HEK293T (cell line): ENCODE measurements at regions not wholly inside any gene's neighbourhood (a gene's known extent, or its start where the extent isn't known, plus 50 kb on each side); places are given as distances from the start of the nearest gene placed in this dataset.

Source experiments
- CTCF ChIA-PET: fragments of 350-600 bp; formaldehyde crosslinking; extraction: SDS; loops from one replicate; lab custom pipeline; 2021; ENCODE audit warnings: antibody characterized with exemption, inconsistent platforms; lab: Yijun Ruan, JAX
- POLR2A ChIA-PET: fragments of 350-600 bp; formaldehyde crosslinking; extraction: SDS; loops from one replicate; lab custom pipeline; 2020; ENCODE audit warnings: antibody characterized with exemption, inconsistent platforms; lab: Yijun Ruan, JAX
- DNase-seq: peaks from one replicate; pipeline ENCODE4 v3.0.0; 2012; ENCODE audit warnings: mixed read lengths; ENCODE audit errors: extremely low spot score
- ARNT ChIP-seq: fragments of 450-650 bp; IDR thresholded peaks from 2 replicates; pipeline ENCODE4 v1.6.1; 2017; ENCODE audit warnings: mild to moderate bottlenecking
- BHLHE40 ChIP-seq: fragments of 450-650 bp; IDR thresholded peaks from 2 replicates; pipeline ENCODE4 v1.6.1; 2016; ENCODE audit warnings: mild to moderate bottlenecking, moderate library complexity, borderline replicate concordance
- CTBP1 ChIP-seq: fragments of 450-650 bp; IDR thresholded peaks from 2 replicates; pipeline ENCODE4 v1.6.1; 2016; ENCODE audit warnings: borderline replicate concordance
- ELF4 ChIP-seq: fragments of 450-650 bp; IDR thresholded peaks from 2 replicates; pipeline ENCODE4 v1.6.1; 2017; ENCODE audit warnings: antibody characterized with exemption
- FOXA1 ChIP-seq: fragments of 450-650 bp; IDR thresholded peaks from 2 replicates; pipeline ENCODE4 v1.6.1; 2016; ENCODE audit warnings: mild to moderate bottlenecking
- FOXK2 ChIP-seq: fragments of 450-650 bp; IDR thresholded peaks from 2 replicates; pipeline ENCODE4 v1.6.1; 2016; ENCODE audit warnings: mild to moderate bottlenecking
- FOXM1 ChIP-seq: fragments of 450-650 bp; IDR thresholded peaks from 2 replicates; pipeline ENCODE4 v1.6.1; 2017; ENCODE audit warnings: mild to moderate bottlenecking, borderline replicate concordance
- HDGF ChIP-seq: fragments of 450-650 bp; IDR thresholded peaks from 2 replicates; pipeline ENCODE4 v1.6.1; 2017; ENCODE audit warnings: antibody characterized with exemption, borderline replicate concordance
- L3MBTL2 ChIP-seq: fragments of 450-650 bp; conservative IDR thresholded peaks from 2 replicates; pipeline ENCODE4 v1.6.1; 2016; ENCODE audit warnings: mild to moderate bottlenecking
- LEF1 ChIP-seq: fragments of 450-650 bp; IDR thresholded peaks from 2 replicates; pipeline ENCODE4 v1.6.1; 2017; ENCODE audit warnings: mild to moderate bottlenecking, borderline replicate concordance
- NFRKB ChIP-seq: fragments of 450-650 bp; IDR thresholded peaks from 2 replicates; pipeline ENCODE4 v1.6.1; 2016; ENCODE audit warnings: mild to moderate bottlenecking, moderate library complexity
- PKNOX1 ChIP-seq: fragments of 450-650 bp; IDR thresholded peaks from 2 replicates; pipeline ENCODE4 v1.6.1; 2016
- SP1 ChIP-seq: fragments of 450-650 bp; IDR thresholded peaks from 2 replicates; pipeline ENCODE4 v1.6.1; 2017
- SUZ12 ChIP-seq: fragments of 450-650 bp; IDR thresholded peaks from 2 replicates; pipeline ENCODE4 v1.6.1; 2016; ENCODE audit warnings: mild to moderate bottlenecking
- TARDBP ChIP-seq: fragments of 450-650 bp; IDR thresholded peaks from 2 replicates; pipeline ENCODE4 v1.6.1; 2016
- ZNF384 ChIP-seq: fragments of 450-650 bp; IDR thresholded peaks from 2 replicates; pipeline ENCODE4 v1.6.1; 2016

DNA sequence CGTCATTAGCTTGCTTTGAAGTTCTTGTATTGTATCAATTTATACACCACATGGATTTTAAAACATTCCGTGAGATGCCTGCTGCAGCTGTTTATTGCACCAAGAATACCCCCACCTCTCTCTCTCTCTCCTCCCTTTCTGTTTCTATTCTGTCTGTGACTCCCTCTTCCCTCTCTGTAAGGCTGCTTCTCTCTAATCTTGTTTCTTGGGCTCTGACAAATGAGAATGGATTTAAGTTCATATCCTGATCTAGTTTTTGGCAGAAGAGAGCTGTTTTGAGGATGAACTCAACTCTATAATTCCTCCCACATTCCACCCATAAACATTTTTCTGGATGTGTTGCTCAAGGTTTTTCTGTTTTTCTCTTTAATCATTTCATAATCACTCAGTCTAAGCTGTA is 144.3 kb upstream of the FRY start:
- no peak for TF ChIP-seq ELF4
- TF ChIP-seq HDGF, result no peak
- no peak for TF ChIP-seq SUZ12
- TF ChIP-seq FOXK2, result no peak
- TF ChIP-seq NFRKB, result no peak
- TF ChIP-seq CTBP1, result no peak
- CTCF ChIA-PET, result no interaction called here
- DNase-seq, result no peak
- POLR2A ChIA-PET, result no interaction called here

- POLR2A ChIA-PET, result no interaction called here
- CTCF ChIA-PET, result no interaction called here
- DNase-seq, result no peak
These were observed 140.6 kb upstream of the FRY start for GRCh38 chr13:31890946-31891345.

GRCh38 chr13:31891472-31891871 is 140.1 kb upstream of the FRY start:
- CTCF ChIA-PET, result no interaction called here
- TF ChIP-seq TARDBP, result no peak
- TF ChIP-seq PKNOX1, result no peak
- TF ChIP-seq FOXK2, result no peak
- TF ChIP-seq NFRKB, result no peak
- TF ChIP-seq L3MBTL2, result no peak
- TF ChIP-seq BHLHE40, result no peak
- no peak for TF ChIP-seq ELF4
- TF ChIP-seq FOXA1, result no peak
- TF ChIP-seq CTBP1, result no peak
- TF ChIP-seq LEF1, result no peak
- TF ChIP-seq FOXM1, result no peak
- TF ChIP-seq HDGF, result no peak
- no peak for TF ChIP-seq SP1
- no peak for TF ChIP-seq ARNT
- no peak for TF ChIP-seq SUZ12
- no peak for TF ChIP-seq ZNF384
- POLR2A ChIA-PET, result no interaction called here
- DNase-seq, result no peak

More at GRCh38 chr13:31890946-31891345, 140.6 kb upstream of the FRY start:
- TF ChIP-seq BHLHE40 (no peak), SUZ12 (no peak), FOXM1 (no peak), HDGF (no peak)

GRCh38 chr13:31894931-31895330 is 136.6 kb upstream of the FRY start:
- ChIA-PET CTCF (interaction anchor here (1.9 kb wide), 1 partner anchor 15 kb away, joined by 7 read pairs; no protein-coding TSS in a partner anchor), POLR2A (no interaction called here)
- DNase-seq, result no peak
- no peak for TF ChIP-seq FOXK2
- TF ChIP-seq BHLHE40, result no peak
- TF ChIP-seq ELF4, result no peak

GRCh38 chr13:31895691-31896090 is 135.9 kb upstream of the FRY start:
- CTCF ChIA-PET, result interaction anchor here (1.9 kb wide), 1 partner anchor 14 kb away, joined by 7 read pairs; no protein-coding TSS in a partner anchor
- POLR2A ChIA-PET, result no interaction called here
- DNase-seq, result no peak
- TF ChIP-seq FOXK2 (no peak), FOXM1 (no peak), ELF4 (no peak), ZNF384 (no peak), SP1 (no peak), TARDBP (no peak), FOXA1 (no peak), BHLHE40 (no peak), CTBP1 (no peak)

GRCh38 chr13:31896427-31896826 is 135.1 kb upstream of the FRY start:
- POLR2A ChIA-PET, result interaction anchor here (1.0 kb wide), 1 partner anchor 419 kb away, joined by 4 read pairs; the partner anchor contains the start of genes BRCA2 and ZAR1L
- CTCF ChIA-PET, result interaction anchor here (1.9 kb wide), 1 partner anchor 14 kb away, joined by 7 read pairs; no protein-coding TSS in a partner anchor
- TF ChIP-seq FOXM1, result no peak
- no peak for TF ChIP-seq ZNF384
- TF ChIP-seq BHLHE40, result no peak
- no peak for TF ChIP-seq CTBP1
- TF ChIP-seq PKNOX1, result no peak
- no peak for TF ChIP-seq FOXA1
- no peak for TF ChIP-seq ELF4
- no peak for TF ChIP-seq SP1
- TF ChIP-seq SUZ12, result no peak
- TF ChIP-seq FOXK2, result no peak
- TF ChIP-seq HDGF, result no peak
- TF ChIP-seq TARDBP, result no peak
- peak; percentile 15 for DNase-seq

- TF ChIP-seq PKNOX1 (no peak), LEF1 (no peak), ZNF384 (no peak), FOXM1 (no peak), L3MBTL2 (no peak), TARDBP (no peak)
- DNase-seq, result no peak
These were observed 133.0 kb upstream of the FRY start for GRCh38 chr13:31898378-31899071.

More at GRCh38 chr13:31898378-31899071, 133.0 kb upstream of the FRY start:
- POLR2A ChIA-PET, result no interaction called here
- CTCF ChIA-PET, result interaction anchor here (1.2 kb wide), 1 partner anchor 11 kb away, joined by 4 read pairs; no protein-coding TSS in a partner anchor
